IMR-90 (cell line): ENCODE measurements at regions not wholly inside any gene's neighbourhood (a gene's known extent, or its start where the extent isn't known, plus 50 kb on each side); places are given as distances from the start of the nearest gene placed in this dataset.

Experiments used
- ATAC-seq: fragments of 200-7000 bp; cut with Tn5 transposase; 2 replicates; pipeline ENCODE4 v1.9.1; 2020; ENCODE audit warnings: low read depth, mild to moderate bottlenecking, moderate library complexity
- BruUV-seq: library from RNA; stranded (reverse); fragments of 400-500 nt; replicated peaks from 2 replicates; lab custom pipeline; 2021; lab: Mats Ljungman, UMichigan
- CTCF ChIA-PET: fragments of 300-600 bp; formaldehyde crosslinking; extraction: SDS; loops from one replicate; lab custom pipeline; 2021; ENCODE audit warnings: antibody characterized with exemption; lab: Yijun Ruan, JAX
- POLR2A ChIA-PET: fragments of 300-600 bp; sonication (Branson Sonifier 250); formaldehyde crosslinking; loops from one replicate; lab custom pipeline; 2022; ENCODE audit warnings: antibody characterized with exemption; ENCODE audit not compliant: unreplicated experiment; lab: Charles Lee
- DNase-seq: peaks from one replicate; pipeline ENCODE4 v3.0.0; 2013
- H2AFZ ChIP-seq: replicated peaks from 2 replicates; pipeline ENCODE3; 2013; ENCODE audit warnings: low read length, mild to moderate bottlenecking; ENCODE audit not compliant: poor library complexity
- H2AK5ac ChIP-seq: 2 replicates; pipeline ENCODE4 v1.6.1; 2013; ENCODE audit warnings: low read depth, low read length, inconsistent platforms
- H2AK9ac ChIP-seq: replicated peaks from 2 replicates; pipeline ENCODE3; 2013; ENCODE audit warnings: mild to moderate bottlenecking, low read depth, low read length, moderate library complexity; ENCODE audit not compliant: poor library complexity
- H2BK120ac ChIP-seq: 2 replicates; pipeline ENCODE4 v1.6.1; 2013; ENCODE audit warnings: low read depth, low read length, inconsistent platforms
- H2BK15ac ChIP-seq: 3 replicates; pipeline ENCODE4 v1.6.1; 2013; ENCODE audit warnings: low read depth, low read length, inconsistent platforms
- H2BK20ac ChIP-seq: 2 replicates; pipeline ENCODE4 v1.6.1; 2013; ENCODE audit warnings: low read depth, mild to moderate bottlenecking, inconsistent platforms, low read length, moderate library complexity
- H2BK5ac ChIP-seq: 2 replicates; pipeline ENCODE4 v1.6.1; 2013; ENCODE audit warnings: mild to moderate bottlenecking, low read depth, low read length, inconsistent platforms; ENCODE audit not compliant: poor library complexity, severe bottlenecking
- H3K14ac ChIP-seq: replicated peaks from 2 replicates; pipeline ENCODE4 v1.6.1; 2013; ENCODE audit warnings: low read depth, low read length, inconsistent platforms
- H3K18ac ChIP-seq: 2 replicates; pipeline ENCODE4 v1.6.1; 2013; ENCODE audit warnings: low read depth, low read length, control low read depth
- H3K23ac ChIP-seq: 2 replicates; pipeline ENCODE4 v1.6.1; 2013; ENCODE audit warnings: low read depth, low read length, inconsistent platforms
- H3K27ac ChIP-seq: 2 replicates; pipeline ENCODE4 v1.5.1; 2013; ENCODE audit warnings: mild to moderate bottlenecking, control low read depth, low read length; ENCODE audit not compliant: insufficient read depth
- H3K27me3 ChIP-seq: 2 replicates; pipeline ENCODE4 v1.6.1; 2013; ENCODE audit warnings: low read length; ENCODE audit not compliant: control insufficient read depth, insufficient read depth
- H3K36me3 ChIP-seq: 2 replicates; pipeline ENCODE4 v1.6.1; 2013; ENCODE audit warnings: low read length, mixed read lengths; ENCODE audit not compliant: control insufficient read depth, insufficient read depth
- H3K4ac ChIP-seq: 2 replicates; pipeline ENCODE4 v1.6.1; 2013; ENCODE audit warnings: low read depth, low read length, inconsistent platforms
- H3K4me1 ChIP-seq: 2 replicates; pipeline ENCODE4 v1.6.1; 2013; ENCODE audit warnings: low read length, mixed read lengths; ENCODE audit not compliant: control insufficient read depth, insufficient read depth
- H3K4me2 ChIP-seq: 2 replicates; pipeline ENCODE4 v1.6.1; 2013; ENCODE audit warnings: low read depth, mild to moderate bottlenecking, control low read depth, low read length, moderate library complexity
- H3K4me3 ChIP-seq: 2 replicates; pipeline ENCODE4 v1.5.1; 2013; ENCODE audit warnings: low read depth, mild to moderate bottlenecking, control low read depth, low read length, moderate library complexity; ENCODE audit not compliant: insufficient read depth
- H3K56ac ChIP-seq: 2 replicates; pipeline ENCODE4 v1.6.1; 2013; ENCODE audit warnings: low read length, inconsistent platforms; ENCODE audit not compliant: insufficient read depth; ENCODE audit errors: extremely low read depth
- H3K79me1 ChIP-seq, 2 experiments: 2 replicates each; pipeline ENCODE4 v1.6.1; 2013; ENCODE audit warnings: low read length in 2 of 2, inconsistent platforms in 1 of 2, low read depth in 1 of 2
- H3K9ac ChIP-seq: 2 replicates; pipeline ENCODE4 v1.6.1; 2013; ENCODE audit warnings: low read depth, low read length, control low read depth
- H3K9me1 ChIP-seq: 2 replicates; pipeline ENCODE4 v1.6.1; 2013; ENCODE audit warnings: low read length, inconsistent platforms; ENCODE audit not compliant: insufficient read depth
- H3K9me3 ChIP-seq: 2 replicates; pipeline ENCODE4 v1.6.1; 2013; ENCODE audit warnings: low read length; ENCODE audit not compliant: control insufficient read depth, insufficient read depth
- H4K20me1 ChIP-seq: 2 replicates; pipeline ENCODE4 v1.6.1; 2013; ENCODE audit warnings: low read length, inconsistent platforms; ENCODE audit not compliant: insufficient read depth
- H4K5ac ChIP-seq: 2 replicates; pipeline ENCODE4 v1.6.1; 2013; ENCODE audit warnings: mild to moderate bottlenecking, low read depth, low read length, control low read depth
- H4K8ac ChIP-seq, 2 experiments: 2 replicates each; pipeline ENCODE4 v1.6.1; 2013; ENCODE audit warnings: low read depth in 2 of 2, low read length in 2 of 2, control low read depth in 1 of 2, inconsistent platforms in 1 of 2
- H4K91ac ChIP-seq: 2 replicates; pipeline ENCODE4 v1.6.1; 2013; ENCODE audit warnings: low read depth, low read length, inconsistent platforms; ENCODE audit not compliant: insufficient read depth
- CEBPB ChIP-seq: IDR thresholded peaks from 2 replicates; pipeline ENCODE4 v1.6.1; 2012; ENCODE audit warnings: low read depth, low read length, improper control_type of control experiment
- CHD1 ChIP-seq: IDR thresholded peaks from 2 replicates; pipeline ENCODE4 v1.6.1; 2012; ENCODE audit warnings: low read depth, low read length, improper control_type of control experiment
- FOS ChIP-seq: fragments of 150-350 bp; IDR thresholded peaks from 2 replicates; pipeline ENCODE4 v1.6.1; 2016; ENCODE audit warnings: low read depth, low read length
- MXI1 ChIP-seq: IDR thresholded peaks from 2 replicates; pipeline ENCODE4 v1.6.1; 2012; ENCODE audit warnings: low read depth, mild to moderate bottlenecking, low read length, moderate library complexity, borderline replicate concordance
- NFE2L2 ChIP-seq: fragments of 150-350 bp; IDR thresholded peaks from 2 replicates; pipeline ENCODE4 v1.6.1; 2016; ENCODE audit warnings: low read depth, mild to moderate bottlenecking, low read length
- POLR2A ChIP-seq: IDR thresholded peaks from 2 replicates; pipeline ENCODE4 v1.6.1; 2012; ENCODE audit warnings: mild to moderate bottlenecking, low read depth, low read length
- RAD21 ChIP-seq: IDR thresholded peaks from 2 replicates; pipeline ENCODE4 v1.6.1; 2012; ENCODE audit warnings: low read length, improper control_type of control experiment
- WGBS, 2 experiments: methylation state at CpG; one replicate each; pipeline versions ENCODE4 v1.1.5 to v1.1.7; 2013; ENCODE audit warnings: missing lambda C conversion rate in 2 of 2; ENCODE audit not compliant: insufficient read length in 1 of 2; ENCODE audit errors: extremely low coverage in 2 of 2; 5-methylcytosine and 5-hydroxymethylcytosine counted together
- dilution Hi-C: fragments of 300-500 bp; cut with HindIII; formaldehyde crosslinking; loops from one replicate; pipeline ENCODE4 v1.14.3; 2018; ENCODE audit warnings: low sequenced_read_pairs; ENCODE audit not compliant: unreplicated experiment
- in situ Hi-C: fragments of 300-500 bp; cut with MboI; formaldehyde crosslinking; loops from 3 replicates; pipeline ENCODE4 v1.14.3; 2019; ENCODE audit warnings: low sequenced_read_pairs, inconsistent platforms, mixed read lengths
- intact Hi-C: fragments of 100-400 bp; cut with micrococcal nuclease; formaldehyde crosslinking; loops from 2 replicates; pipeline ENCODE4 v1.10.0; 2022
- TF ChIP-seq, protein P1 (sequence below): fragments of 150-350 bp; IDR thresholded peaks from 2 replicates; pipeline ENCODE4 v1.6.1; 2016; ENCODE audit warnings: low read depth, mild to moderate bottlenecking, low read length, moderate library complexity, borderline replicate concordance
- TF ChIP-seq, protein P2 (sequence below): conservative IDR thresholded peaks from 2 replicates; pipeline ENCODE4 v1.5.1; 2012; ENCODE audit warnings: mild to moderate bottlenecking, low read depth, low read length, improper control_type of control experiment
- TF ChIP-seq, protein P3 (sequence below): fragments of 150-350 bp; IDR thresholded peaks from 2 replicates; pipeline ENCODE4 v1.6.1; 2017; ENCODE audit warnings: mild to moderate bottlenecking, antibody characterized with exemption, low read length, low read depth

- Histone ChIP-seq H3K9ac (no peak overlapping the region), H3K14ac (no peak overlapping the region), H2AK5ac (no peak overlapping the region), H2AFZ (no peak overlapping the region), H4K20me1 (no peaks in the 10 kb centered on the region), H2BK120ac (no peak overlapping the region), H3K4me1 (no peaks in the 10 kb centered on the region), H3K4ac (no peak overlapping the region), H3K18ac (no peak overlapping the region), H4K5ac (no peak overlapping the region), H2BK15ac (no peak overlapping the region), H2BK5ac (no peak overlapping the region), H3K27me3 (no peaks in the 10 kb centered on the region), H3K4me3 (no peak overlapping the region), H3K79me1 (no peaks in the 10 kb centered on the region), H3K4me2 (no peak overlapping the region), H3K27ac (no peak overlapping the region), H4K91ac (no peak overlapping the region), H4K8ac (no peak overlapping the region), H3K56ac (no peak overlapping the region), H2BK20ac (no peak overlapping the region), H3K36me3 (no peaks in the 10 kb centered on the region), H3K9me3 (peaks cover 11% of the 10 kb centered on the region), H2AK9ac (no peak overlapping the region), H3K9me1 (no peaks in the 10 kb centered on the region), H3K23ac (no peak overlapping the region)
- intact Hi-C loops (no loop called here), in situ Hi-C loops (no loop called here), dilution Hi-C loops (no loop called here)
- no TSS peak for BruUV-seq
- no peak for ATAC-seq
- ChIA-PET CTCF (no interaction called here), POLR2A (no interaction called here)
- DNase-seq = no peak
- no peak for TF ChIP-seq CEBPB
- TF ChIP-seq MXI1 = no peak
- TF ChIP-seq, protein P1, sequence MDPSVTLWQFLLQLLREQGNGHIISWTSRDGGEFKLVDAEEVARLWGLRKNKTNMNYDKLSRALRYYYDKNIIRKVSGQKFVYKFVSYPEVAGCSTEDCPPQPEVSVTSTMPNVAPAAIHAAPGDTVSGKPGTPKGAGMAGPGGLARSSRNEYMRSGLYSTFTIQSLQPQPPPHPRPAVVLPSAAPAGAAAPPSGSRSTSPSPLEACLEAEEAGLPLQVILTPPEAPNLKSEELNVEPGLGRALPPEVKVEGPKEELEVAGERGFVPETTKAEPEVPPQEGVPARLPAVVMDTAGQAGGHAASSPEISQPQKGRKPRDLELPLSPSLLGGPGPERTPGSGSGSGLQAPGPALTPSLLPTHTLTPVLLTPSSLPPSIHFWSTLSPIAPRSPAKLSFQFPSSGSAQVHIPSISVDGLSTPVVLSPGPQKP = no peak
- TF ChIP-seq CHD1 = no peak
- TF ChIP-seq RAD21 = no peak
- TF ChIP-seq FOS = no peak
- TF ChIP-seq NFE2L2 = no peak
- TF ChIP-seq POLR2A = no peak
- TF ChIP-seq, protein P2, sequence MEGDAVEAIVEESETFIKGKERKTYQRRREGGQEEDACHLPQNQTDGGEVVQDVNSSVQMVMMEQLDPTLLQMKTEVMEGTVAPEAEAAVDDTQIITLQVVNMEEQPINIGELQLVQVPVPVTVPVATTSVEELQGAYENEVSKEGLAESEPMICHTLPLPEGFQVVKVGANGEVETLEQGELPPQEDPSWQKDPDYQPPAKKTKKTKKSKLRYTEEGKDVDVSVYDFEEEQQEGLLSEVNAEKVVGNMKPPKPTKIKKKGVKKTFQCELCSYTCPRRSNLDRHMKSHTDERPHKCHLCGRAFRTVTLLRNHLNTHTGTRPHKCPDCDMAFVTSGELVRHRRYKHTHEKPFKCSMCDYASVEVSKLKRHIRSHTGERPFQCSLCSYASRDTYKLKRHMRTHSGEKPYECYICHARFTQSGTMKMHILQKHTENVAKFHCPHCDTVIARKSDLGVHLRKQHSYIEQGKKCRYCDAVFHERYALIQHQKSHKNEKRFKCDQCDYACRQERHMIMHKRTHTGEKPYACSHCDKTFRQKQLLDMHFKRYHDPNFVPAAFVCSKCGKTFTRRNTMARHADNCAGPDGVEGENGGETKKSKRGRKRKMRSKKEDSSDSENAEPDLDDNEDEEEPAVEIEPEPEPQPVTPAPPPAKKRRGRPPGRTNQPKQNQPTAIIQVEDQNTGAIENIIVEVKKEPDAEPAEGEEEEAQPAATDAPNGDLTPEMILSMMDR = no peak
- TF ChIP-seq, protein P3, sequence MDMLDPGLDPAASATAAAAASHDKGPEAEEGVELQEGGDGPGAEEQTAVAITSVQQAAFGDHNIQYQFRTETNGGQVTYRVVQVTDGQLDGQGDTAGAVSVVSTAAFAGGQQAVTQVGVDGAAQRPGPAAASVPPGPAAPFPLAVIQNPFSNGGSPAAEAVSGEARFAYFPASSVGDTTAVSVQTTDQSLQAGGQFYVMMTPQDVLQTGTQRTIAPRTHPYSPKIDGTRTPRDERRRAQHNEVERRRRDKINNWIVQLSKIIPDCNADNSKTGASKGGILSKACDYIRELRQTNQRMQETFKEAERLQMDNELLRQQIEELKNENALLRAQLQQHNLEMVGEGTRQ = no peak
- no CpG with 5 or more reads among the region's 1 CpG for WGBS, 2 experiments
Observed at GRCh38 chr2:104177179-104177578, 676.7 kb upstream of the POU3F3 start.
